GM19467 (cell line): ENCODE measurements at regions not wholly inside any gene's neighbourhood (a gene's known extent, or its start where the extent isn't known, plus 50 kb on each side); places are given as distances from the start of the nearest gene placed in this dataset.
"Not testable (repeated sequence)": the region's sequence is repeated elsewhere in the genome, so short reads cannot be mapped to it uniquely, and the experiment has no call there.

Experiments
- ATAC-seq: cut with Tn5 transposase; IDR thresholded peaks from one replicate; pipeline ENCODE4 v1.9.1; 2021; ENCODE audit warnings: mild to moderate bottlenecking, moderate library complexity; ENCODE audit not compliant: unreplicated experiment

GRCh38 chr2:82790206-82791021, 1668.7 kb downstream of the SUCLG1 start:
- ATAC-seq: no peak

GRCh38 chr2:82789851-82790205, 1669.3 kb downstream of the SUCLG1 start:
- ATAC-seq: no peak

- ATAC-seq: no peak
Observed at GRCh38 chr2:82781176-82781915, 1677.7 kb downstream of the SUCLG1 start.

GRCh38 chr2:82780050-82780449, 1679.0 kb downstream of the SUCLG1 start:
- ATAC-seq: no peak

GRCh38 chr2:82752396-82752795, 1706.7 kb downstream of the SUCLG1 start:
- ATAC-seq: no peak

- ATAC-seq: no peak
Observed at GRCh38 chr2:82748653-82749052, 1710.4 kb downstream of the SUCLG1 start.

- no peak for ATAC-seq
Observed at GRCh38 chr2:82740527-82740926, 1718.6 kb downstream of the SUCLG1 start.

- ATAC-seq: not testable (repeated sequence)
Observed at GRCh38 chr2:82737965-82738364, 1721.1 kb downstream of the SUCLG1 start.

- no peak for ATAC-seq
Observed at GRCh38 chr2:82735336-82735735, 1723.7 kb downstream of the SUCLG1 start.

- no peak for ATAC-seq
Observed at GRCh38 chr2:82731824-82732223, 1727.3 kb downstream of the SUCLG1 start.

- no peak for ATAC-seq
Observed at GRCh38 chr2:82730811-82731210, 1728.3 kb downstream of the SUCLG1 start.

GRCh38 chr2:82728090-82728489, 1731.0 kb downstream of the SUCLG1 start:
- no peak for ATAC-seq

GRCh38 chr2:82708681-82709080, 1750.4 kb downstream of the SUCLG1 start:
- ATAC-seq: no peak

GRCh38 chr2:82697231-82697630, 1761.8 kb downstream of the SUCLG1 start:
- ATAC-seq: no peak

GRCh38 chr2:82694431-82694830, 1764.6 kb downstream of the SUCLG1 start:
- ATAC-seq: no peak

GRCh38 chr2:82690757-82691411, 1768.2 kb downstream of the SUCLG1 start:
- ATAC-seq: no peak

- ATAC-seq: no peak
Observed at GRCh38 chr2:82675186-82675585, 1783.9 kb downstream of the SUCLG1 start.

GRCh38 chr2:82674652-82675051, 1784.4 kb downstream of the SUCLG1 start:
- ATAC-seq: no peak

GRCh38 chr2:82667491-82667890, 1791.6 kb downstream of the SUCLG1 start:
- no peak for ATAC-seq

GRCh38 chr2:82665691-82666090, 1793.4 kb downstream of the SUCLG1 start:
- ATAC-seq: no peak

GRCh38 chr2:82657106-82657505, 1802.0 kb downstream of the SUCLG1 start:
- no peak for ATAC-seq

GRCh38 chr2:82656420-82656819, 1802.7 kb downstream of the SUCLG1 start:
- no peak for ATAC-seq
